GM20000 (cell line): ENCODE measurements at regions not wholly inside any gene's neighbourhood (a gene's known extent, or its start where the extent isn't known, plus 50 kb on each side); places are given as distances from the start of the nearest gene placed in this dataset.

Source experiments
- DNase-seq: peaks from one replicate; pipeline ENCODE4 v3.0.0; 2012; ENCODE audit warnings: low spot score
- TF ChIP-seq, protein P1 (sequence below): IDR thresholded peaks from 2 replicates; pipeline ENCODE4 v1.5.1; 2012; ENCODE audit warnings: mild to moderate bottlenecking, control low read depth; ENCODE audit errors: extremely low read depth, missing control alignments

DNA sequence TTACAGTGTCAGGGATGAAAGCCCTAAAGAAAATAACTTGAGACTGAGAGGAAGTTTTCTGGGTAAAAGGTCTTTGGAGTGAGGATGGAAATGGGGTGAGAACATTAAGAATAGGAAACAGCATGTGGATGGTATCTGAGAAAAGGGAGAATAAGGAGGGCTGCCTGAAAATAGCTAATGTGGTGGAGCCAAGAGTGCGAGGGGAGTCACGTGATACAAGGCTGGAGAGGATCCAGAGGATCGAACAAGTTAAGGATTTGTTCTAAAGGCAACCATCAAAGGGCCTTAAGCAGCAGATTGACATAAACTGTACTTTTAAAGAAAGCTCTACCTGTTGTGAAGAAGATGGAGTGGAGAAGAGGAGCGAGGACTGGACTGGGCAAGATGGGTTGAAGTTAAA lies 347.4 kb upstream of the AGA start:
- TF ChIP-seq, protein P1, sequence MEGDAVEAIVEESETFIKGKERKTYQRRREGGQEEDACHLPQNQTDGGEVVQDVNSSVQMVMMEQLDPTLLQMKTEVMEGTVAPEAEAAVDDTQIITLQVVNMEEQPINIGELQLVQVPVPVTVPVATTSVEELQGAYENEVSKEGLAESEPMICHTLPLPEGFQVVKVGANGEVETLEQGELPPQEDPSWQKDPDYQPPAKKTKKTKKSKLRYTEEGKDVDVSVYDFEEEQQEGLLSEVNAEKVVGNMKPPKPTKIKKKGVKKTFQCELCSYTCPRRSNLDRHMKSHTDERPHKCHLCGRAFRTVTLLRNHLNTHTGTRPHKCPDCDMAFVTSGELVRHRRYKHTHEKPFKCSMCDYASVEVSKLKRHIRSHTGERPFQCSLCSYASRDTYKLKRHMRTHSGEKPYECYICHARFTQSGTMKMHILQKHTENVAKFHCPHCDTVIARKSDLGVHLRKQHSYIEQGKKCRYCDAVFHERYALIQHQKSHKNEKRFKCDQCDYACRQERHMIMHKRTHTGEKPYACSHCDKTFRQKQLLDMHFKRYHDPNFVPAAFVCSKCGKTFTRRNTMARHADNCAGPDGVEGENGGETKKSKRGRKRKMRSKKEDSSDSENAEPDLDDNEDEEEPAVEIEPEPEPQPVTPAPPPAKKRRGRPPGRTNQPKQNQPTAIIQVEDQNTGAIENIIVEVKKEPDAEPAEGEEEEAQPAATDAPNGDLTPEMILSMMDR, result no peak
- no peak for DNase-seq

DNA sequence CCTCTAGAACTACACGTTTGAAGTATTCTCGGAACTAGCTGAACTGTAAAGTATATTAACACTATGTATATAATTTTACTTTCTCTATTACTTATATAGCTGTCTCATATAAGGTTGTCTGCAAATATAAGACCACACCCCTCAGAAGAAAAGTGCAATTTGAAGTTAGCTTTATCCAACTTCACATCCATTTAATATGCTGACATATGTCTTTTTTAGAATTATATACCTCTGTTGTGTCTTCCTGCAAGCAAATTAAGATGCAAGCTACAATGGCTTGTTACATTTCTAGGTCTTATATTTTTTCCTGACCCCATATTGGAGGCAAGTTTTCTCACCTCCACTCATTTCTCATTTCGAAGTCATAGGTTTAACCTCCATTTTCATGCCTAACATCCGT lies 349.0 kb upstream of the AGA start:
- TF ChIP-seq, protein P1, result no peak
- DNase-seq, result no peak

DNA sequence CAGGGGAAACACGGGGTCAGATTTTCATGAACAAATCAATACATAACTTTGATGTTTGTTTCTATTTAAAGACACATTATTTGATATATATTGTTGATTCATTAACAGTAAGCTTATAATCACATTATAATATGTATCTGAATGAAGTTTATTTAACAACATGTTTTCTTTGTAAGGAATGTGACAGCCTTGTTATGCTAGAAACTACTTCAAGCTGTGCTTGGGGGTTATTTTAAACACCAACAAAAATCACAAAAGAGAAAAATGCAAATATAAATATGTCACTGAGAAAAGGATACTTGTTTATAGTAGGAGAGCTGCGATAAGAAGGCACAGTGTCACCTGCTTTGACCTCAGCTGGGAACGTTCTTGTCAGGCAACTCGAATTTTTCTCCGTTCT lies 354.6 kb upstream of the AGA start:
- TF ChIP-seq, protein P1, result no peak
- DNase-seq, result no peak

DNA sequence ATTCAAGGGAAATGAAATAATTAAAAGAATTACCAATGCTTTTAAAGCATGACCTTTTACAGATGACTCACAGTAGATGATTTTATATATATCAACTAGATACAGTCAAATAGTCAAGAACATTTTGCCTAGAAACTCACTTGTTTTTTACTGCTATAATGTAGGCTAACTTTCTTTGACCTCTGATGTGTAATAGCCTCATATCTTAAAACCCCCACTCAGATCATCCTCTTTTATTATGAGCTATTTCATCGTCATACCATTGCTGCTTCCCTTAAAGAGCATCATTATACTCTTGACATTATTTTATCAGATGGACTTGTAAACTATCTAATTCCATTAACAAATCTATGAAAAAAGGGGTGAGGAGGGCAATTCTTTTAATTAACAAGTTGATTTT lies 355.9 kb upstream of the AGA start:
- TF ChIP-seq, protein P1, result no peak

DNA sequence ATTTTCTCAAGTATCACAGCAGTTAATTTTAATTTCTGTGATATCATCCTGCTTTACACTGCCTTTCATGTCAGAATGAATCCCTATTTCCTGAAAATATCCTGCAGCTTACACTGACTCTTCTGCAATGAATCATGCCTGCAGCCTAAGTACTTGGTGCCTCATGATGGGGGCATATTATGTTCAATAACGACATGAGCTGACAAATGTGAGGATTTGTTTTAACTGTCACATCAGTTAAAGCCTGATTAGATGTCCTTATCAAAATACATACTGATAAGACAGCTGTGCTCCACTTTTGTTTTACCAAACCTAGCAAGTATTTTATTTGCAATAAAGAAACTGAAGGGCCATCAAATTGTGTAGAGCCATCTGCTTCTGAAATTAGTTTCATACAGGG lies 359.9 kb upstream of the AGA start:
- no peak for DNase-seq
- TF ChIP-seq, protein P1, result no peak

More for the DNA sequence above, 355.9 kb upstream of the AGA start:
- no peak for DNase-seq

DNA sequence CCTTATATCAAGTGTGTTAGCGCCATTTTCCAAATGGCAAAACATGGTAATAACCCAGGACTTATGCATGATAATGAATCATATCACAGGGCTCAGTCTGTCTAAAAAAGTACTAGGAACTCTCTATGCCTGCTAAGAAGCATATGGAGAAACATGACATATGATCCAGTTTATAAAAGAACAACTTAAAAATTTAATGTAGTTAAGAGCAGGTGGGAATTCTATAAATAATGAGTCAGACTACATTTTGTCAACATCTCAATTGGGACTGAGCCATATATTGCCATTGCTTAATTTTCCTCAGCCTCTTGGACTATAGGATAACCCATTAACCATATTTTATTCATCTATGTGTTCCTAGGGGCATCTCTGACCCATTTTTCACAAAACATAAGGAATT lies 360.4 kb upstream of the AGA start:
- TF ChIP-seq, protein P1, result no peak
- no peak for DNase-seq

DNA sequence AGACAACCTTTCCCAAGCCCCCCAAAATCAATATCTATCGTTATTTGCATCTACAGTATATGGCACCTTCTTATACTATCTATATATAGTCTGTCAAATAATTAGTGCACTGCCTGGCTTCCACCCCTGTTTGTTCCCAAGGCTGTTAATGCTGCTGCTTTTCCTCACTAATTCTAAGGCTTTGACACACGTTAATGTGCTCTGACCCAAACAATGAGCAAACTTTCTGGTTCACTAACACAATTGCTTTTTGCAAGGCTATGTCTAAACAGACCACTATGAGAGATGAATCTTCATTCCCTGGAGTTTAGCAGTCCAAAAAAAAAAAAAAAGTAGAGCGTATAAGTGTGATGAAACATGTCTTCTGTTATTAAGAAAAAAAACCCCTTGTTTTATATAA lies 360.9 kb upstream of the AGA start:
- DNase-seq, result no peak
- TF ChIP-seq, protein P1, result no peak
